ENCODE measurements at regions not wholly inside any gene's neighbourhood (a gene's known extent, or its start where the extent isn't known, plus 50 kb on each side); places are given as distances from the start of the nearest gene placed in this dataset.
A peak's percentile ranks its signal among the peaks of the same experiment; 100 is the strongest.

DNA sequence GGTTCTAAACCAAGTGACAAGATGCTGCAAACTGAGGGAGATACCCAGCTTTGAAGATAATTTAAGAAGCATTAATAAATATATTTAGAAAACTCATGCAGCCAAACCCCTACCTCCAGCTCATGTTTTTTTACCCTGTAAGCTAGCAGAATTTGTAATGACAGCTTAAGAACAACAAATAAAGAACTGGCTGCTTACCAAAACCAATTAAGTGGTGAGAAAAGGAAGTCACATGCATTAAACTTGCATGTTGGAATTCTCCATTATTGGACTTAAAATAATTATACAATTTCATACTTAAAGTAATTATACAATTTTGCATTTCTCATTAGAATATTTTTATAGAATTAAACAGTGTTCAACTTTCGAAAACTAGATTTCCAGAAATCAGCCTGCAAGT, 75.6 kb upstream of the CNIH3 start:
- ATAC-seq: no peak
- intact Hi-C loops (cut with DNase I): no loop called here
- H3K9me3 ChIP-seq: no peaks in the 10 kb centered on the region
- no peak overlapping the region for H3K27ac ChIP-seq
- H3K4me1 ChIP-seq: peaks cover 23% of the 10 kb centered on the region
- no peaks in the 10 kb centered on the region for H3K27me3 ChIP-seq
- no peaks in the 10 kb centered on the region for H3K36me3 ChIP-seq (replicated peaks in 1 of 2; ENCODE audit: insufficient read depth in 1 of 2, low read depth in 2 of 2)
- no peak for DNase-seq
- WGBS, 2 donors: 75 to 76% methylated on average over 1 of the region's 1 CpG
- no peak overlapping the region for H3K4me3 ChIP-seq
- no peak for TF ChIP-seq POLR2A (IDR thresholded peaks at IDR 0.05)
- TF ChIP-seq, protein P1, sequence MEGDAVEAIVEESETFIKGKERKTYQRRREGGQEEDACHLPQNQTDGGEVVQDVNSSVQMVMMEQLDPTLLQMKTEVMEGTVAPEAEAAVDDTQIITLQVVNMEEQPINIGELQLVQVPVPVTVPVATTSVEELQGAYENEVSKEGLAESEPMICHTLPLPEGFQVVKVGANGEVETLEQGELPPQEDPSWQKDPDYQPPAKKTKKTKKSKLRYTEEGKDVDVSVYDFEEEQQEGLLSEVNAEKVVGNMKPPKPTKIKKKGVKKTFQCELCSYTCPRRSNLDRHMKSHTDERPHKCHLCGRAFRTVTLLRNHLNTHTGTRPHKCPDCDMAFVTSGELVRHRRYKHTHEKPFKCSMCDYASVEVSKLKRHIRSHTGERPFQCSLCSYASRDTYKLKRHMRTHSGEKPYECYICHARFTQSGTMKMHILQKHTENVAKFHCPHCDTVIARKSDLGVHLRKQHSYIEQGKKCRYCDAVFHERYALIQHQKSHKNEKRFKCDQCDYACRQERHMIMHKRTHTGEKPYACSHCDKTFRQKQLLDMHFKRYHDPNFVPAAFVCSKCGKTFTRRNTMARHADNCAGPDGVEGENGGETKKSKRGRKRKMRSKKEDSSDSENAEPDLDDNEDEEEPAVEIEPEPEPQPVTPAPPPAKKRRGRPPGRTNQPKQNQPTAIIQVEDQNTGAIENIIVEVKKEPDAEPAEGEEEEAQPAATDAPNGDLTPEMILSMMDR (IDR thresholded peaks at IDR 0.05): no peak

DNA sequence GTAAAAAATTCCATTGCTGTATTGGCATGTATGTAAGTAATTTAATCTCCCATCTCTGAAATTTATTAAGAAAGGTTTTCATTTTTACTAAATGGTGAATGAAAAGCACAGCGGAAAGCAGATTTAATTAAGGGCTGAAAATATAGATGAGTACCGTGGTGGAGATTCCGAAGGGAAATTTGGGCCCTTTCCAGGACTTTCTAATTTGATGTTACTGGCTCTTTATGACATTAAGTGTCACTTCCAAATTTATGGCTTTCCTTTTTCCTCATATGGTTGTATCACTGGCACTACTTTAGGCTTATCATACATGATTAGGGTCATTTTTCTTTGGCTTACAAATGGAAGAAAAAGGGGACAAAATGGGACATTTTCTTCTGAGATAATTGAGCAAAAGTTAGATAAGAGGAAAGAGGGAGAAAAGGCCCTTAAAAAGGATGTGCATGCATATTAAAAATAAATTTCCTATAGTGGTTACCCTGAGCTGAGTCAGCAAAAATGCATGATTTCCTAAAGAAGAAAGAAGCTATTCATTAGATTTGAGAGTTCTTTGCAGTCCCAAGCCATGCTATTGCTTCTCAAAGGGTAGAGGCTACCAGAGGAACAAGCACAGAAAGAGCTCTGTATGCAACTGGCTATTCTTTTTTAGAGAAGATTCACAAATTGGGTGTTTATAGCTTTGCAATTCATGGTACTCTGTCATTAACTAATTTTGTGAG, 74.9 kb upstream of the CNIH3 start:
- DNase-seq (no peak), ATAC-seq (no peak)
- Histone ChIP-seq H3K27me3 (no peaks in the 10 kb centered on the region), H3K27ac (no peak overlapping the region), H3K9me3 (no peaks in the 10 kb centered on the region), H3K4me1 (peaks cover 17% of the 10 kb centered on the region), H3K4me3 (no peak overlapping the region), H3K36me3 (replicated peaks in 1 of 2; ENCODE audit: insufficient read depth in 1 of 2, low read depth in 2 of 2) (no peaks in the 10 kb centered on the region)
- TF ChIP-seq, protein P1 (IDR thresholded peaks at IDR 0.05): no peak
- TF ChIP-seq POLR2A (IDR thresholded peaks at IDR 0.05): no peak
- intact Hi-C loops (cut with DNase I): no loop called here
- WGBS, 2 donors: 82 to 86% methylated on average over 3 of the region's 3 CpGs

DNA sequence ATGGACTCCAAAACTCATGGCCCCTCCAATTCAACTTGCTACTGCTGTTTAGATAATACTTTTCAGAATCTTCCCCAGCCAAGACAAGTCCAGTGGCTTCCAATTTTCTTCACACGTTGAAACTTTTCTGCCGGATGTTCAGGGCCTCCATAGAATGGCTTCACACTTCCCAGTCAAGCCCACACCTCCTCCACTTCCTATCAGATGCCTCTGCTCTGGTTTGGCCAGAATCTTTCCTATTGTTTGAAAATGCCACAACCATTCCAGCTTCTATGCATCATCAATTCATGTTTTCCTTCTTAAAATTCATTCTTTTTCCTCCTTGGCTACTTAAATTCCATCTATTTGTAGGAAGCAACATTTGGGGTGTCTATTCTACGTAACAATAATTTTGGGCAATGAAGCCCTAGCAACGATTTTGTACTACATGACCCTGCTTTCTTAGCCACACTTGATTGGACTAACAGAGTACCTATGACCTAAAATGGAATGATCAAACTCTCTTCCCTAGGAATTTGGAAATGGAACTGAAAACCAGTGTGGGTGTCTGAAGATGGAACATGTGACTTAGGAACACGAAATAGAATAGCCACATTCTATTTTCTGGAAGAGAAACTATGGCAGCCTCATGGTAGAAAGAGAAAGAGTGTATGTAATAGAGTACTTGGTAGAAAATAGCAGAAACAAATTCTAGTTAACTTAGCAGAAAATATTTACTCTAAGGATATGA, 74.1 kb upstream of the CNIH3 start:
- Histone ChIP-seq H3K27me3 (no peaks in the 10 kb centered on the region), H3K4me1 (peaks cover 17% of the 10 kb centered on the region), H3K4me3 (no peak overlapping the region), H3K36me3 (replicated peaks in 1 of 2; ENCODE audit: insufficient read depth in 1 of 2, low read depth in 2 of 2) (no peaks in the 10 kb centered on the region), H3K27ac (no peak overlapping the region), H3K9me3 (no peaks in the 10 kb centered on the region)
- ATAC-seq: no peak
- 86 to 87% methylated on average over 5 of the region's 5 CpGs for WGBS, 2 donors
- no peak for TF ChIP-seq POLR2A (IDR thresholded peaks at IDR 0.05)
- TF ChIP-seq, protein P1 (IDR thresholded peaks at IDR 0.05): no peak
- intact Hi-C loops (cut with DNase I): no loop called here
- DNase-seq: no peak

DNA sequence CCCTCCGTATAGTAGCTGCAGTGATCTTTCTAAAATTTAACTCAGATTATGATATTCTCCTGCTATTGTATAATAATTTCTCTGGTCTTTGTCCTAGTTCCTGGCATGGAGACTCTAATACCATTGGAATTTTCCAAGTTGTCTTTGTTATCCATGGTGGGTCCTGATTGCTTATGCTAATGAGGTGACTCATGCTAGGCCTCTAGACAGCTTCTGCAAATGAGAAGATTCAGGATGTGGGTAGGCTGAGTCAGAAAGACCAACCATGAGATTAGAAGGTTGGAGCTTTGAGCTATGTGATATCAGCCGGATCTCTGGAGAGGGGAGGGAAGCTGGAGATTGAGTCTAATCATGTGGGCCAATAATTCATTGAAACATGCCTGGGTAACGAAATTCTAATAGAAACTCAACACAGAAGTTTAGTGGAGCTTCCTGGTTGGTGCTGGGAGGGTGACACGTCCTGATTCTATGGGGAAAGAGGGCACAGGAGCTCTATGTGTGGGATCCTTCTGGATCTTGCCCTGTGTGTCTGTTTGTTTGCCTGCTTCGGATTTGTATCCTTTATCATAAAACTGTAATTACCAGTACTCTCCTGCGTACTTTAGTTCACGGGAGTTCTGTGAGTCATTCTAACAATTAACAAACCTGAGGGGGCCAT, 73.2 kb upstream of the CNIH3 start:
- no peaks in the 10 kb centered on the region for H3K27me3 ChIP-seq
- intact Hi-C loops (cut with DNase I): no loop called here
- no peaks in the 10 kb centered on the region for H3K36me3 ChIP-seq (replicated peaks in 1 of 2; ENCODE audit: insufficient read depth in 1 of 2, low read depth in 2 of 2)
- H3K9me3 ChIP-seq: no peaks in the 10 kb centered on the region
- DNase-seq: peak in 1 of 4 donors; percentile 22
- no peak overlapping the region for H3K27ac ChIP-seq
- WGBS, 2 donors: 77 to 88% methylated on average over 7 of the region's 7 CpGs
- H3K4me1 ChIP-seq: peaks cover 12% of the 10 kb centered on the region
- TF ChIP-seq, protein P1 (IDR thresholded peaks at IDR 0.05): no peak
- TF ChIP-seq POLR2A (IDR thresholded peaks at IDR 0.05): no peak
- no peak for ATAC-seq
- no peak overlapping the region for H3K4me3 ChIP-seq

Data from body of pancreas (tissue), 4 donors.